ENCODE measurements at regions not wholly inside any gene's neighbourhood (a gene's known extent, or its start where the extent isn't known, plus 50 kb on each side); places are given as distances from the start of the nearest gene placed in this dataset.

DNA sequence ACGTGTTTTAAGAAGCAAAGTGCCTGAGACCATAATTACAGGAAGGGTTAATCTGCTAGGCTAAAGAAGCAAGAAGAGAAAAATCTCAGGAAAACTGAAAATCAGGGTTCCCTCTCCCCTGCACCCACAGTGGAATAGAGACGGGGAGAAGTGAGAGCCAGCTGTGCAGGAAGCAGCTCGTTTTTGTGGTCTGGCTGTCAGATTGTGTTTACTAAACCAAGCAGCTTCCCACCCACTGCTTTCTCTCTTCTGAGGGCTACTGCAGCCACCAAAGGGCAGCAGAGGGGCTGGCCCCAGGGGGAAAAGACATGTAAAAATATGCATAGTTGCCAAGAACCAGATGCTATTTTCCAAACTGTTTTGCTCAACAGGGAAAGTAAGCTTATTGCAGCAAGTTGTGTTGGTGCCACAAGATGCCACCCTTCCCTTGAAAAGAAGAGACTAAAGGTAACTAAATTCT lies 72.6 kb upstream of the THUMPD2 start:
- TF ChIP-seq, protein P1, sequence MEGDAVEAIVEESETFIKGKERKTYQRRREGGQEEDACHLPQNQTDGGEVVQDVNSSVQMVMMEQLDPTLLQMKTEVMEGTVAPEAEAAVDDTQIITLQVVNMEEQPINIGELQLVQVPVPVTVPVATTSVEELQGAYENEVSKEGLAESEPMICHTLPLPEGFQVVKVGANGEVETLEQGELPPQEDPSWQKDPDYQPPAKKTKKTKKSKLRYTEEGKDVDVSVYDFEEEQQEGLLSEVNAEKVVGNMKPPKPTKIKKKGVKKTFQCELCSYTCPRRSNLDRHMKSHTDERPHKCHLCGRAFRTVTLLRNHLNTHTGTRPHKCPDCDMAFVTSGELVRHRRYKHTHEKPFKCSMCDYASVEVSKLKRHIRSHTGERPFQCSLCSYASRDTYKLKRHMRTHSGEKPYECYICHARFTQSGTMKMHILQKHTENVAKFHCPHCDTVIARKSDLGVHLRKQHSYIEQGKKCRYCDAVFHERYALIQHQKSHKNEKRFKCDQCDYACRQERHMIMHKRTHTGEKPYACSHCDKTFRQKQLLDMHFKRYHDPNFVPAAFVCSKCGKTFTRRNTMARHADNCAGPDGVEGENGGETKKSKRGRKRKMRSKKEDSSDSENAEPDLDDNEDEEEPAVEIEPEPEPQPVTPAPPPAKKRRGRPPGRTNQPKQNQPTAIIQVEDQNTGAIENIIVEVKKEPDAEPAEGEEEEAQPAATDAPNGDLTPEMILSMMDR (conservative IDR thresholded peaks at IDR 0.05) = no peak
- no peak for TF ChIP-seq EZH2 (IDR thresholded peaks at IDR 0.05; ENCODE audit: low read depth)
